ENCODE measurements at regions not wholly inside any gene's neighbourhood (a gene's known extent, or its start where the extent isn't known, plus 50 kb on each side); places are given as distances from the start of the nearest gene placed in this dataset.

GRCh38 chr11:28999620-29000019, 891.4 kb downstream of the METTL15 start:
- TF ChIP-seq ARNTL (CRISPR knock-in tag; IDR thresholded peaks at IDR 0.05; ENCODE audit: borderline replicate concordance, low read depth) (no peak), ZFP30 (CRISPR knock-in tag; IDR thresholded peaks at IDR 0.05) (no peak), ZFP3 (CRISPR knock-in tag; IDR thresholded peaks at IDR 0.05) (no peak), PATZ1 (CRISPR knock-in tag; IDR thresholded peaks at IDR 0.05; ENCODE audit: borderline replicate concordance) (no peak), CREB5 (CRISPR knock-in tag; IDR thresholded peaks at IDR 0.05; ENCODE audit: low read depth) (no peak), ZNF70 (CRISPR knock-in tag; IDR thresholded peaks at IDR 0.05) (no peak), CSDC2 (CRISPR knock-in tag; IDR thresholded peaks at IDR 0.05) (no peak), ESRRG (CRISPR knock-in tag; IDR thresholded peaks at IDR 0.05) (no peak), OSR1 (CRISPR knock-in tag; IDR thresholded peaks at IDR 0.05) (no peak), ZC3H10 (CRISPR knock-in tag; IDR thresholded peaks at IDR 0.05) (no peak), BACH2 (CRISPR knock-in tag; IDR thresholded peaks at IDR 0.05; ENCODE audit: borderline replicate concordance) (no peak), TOX (CRISPR knock-in tag; IDR thresholded peaks at IDR 0.05; ENCODE audit: borderline replicate concordance) (no peak), SNAI2 (CRISPR knock-in tag; IDR thresholded peaks at IDR 0.05) (no peak), RARB (CRISPR knock-in tag; IDR thresholded peaks at IDR 0.05) (no peak)
